IPS-15b (cell line): ENCODE measurements at regions not wholly inside any gene's neighbourhood (a gene's known extent, or its start where the extent isn't known, plus 50 kb on each side); places are given as distances from the start of the nearest gene placed in this dataset.
"Not testable (repeated sequence)": the region's sequence is repeated elsewhere in the genome, so short reads cannot be mapped to it uniquely, and the experiment has no call there.

Source experiments
- H3K27me3 ChIP-seq: one replicate; pipeline ENCODE4 v1.6.1; 2013; ENCODE audit warnings: low read length; ENCODE audit not compliant: control insufficient read depth, insufficient read depth
- H3K36me3 ChIP-seq: one replicate; pipeline ENCODE4 v1.6.1; 2013; ENCODE audit warnings: low read length; ENCODE audit not compliant: control insufficient read depth, insufficient read depth
- H3K4me1 ChIP-seq: one replicate; pipeline ENCODE4 v1.6.1; 2013; ENCODE audit warnings: mild to moderate bottlenecking, low read length; ENCODE audit not compliant: control insufficient read depth, insufficient read depth
- H3K4me3 ChIP-seq: one replicate; pipeline ENCODE4 v1.5.1; 2013; ENCODE audit warnings: low read depth, low read length
- H3K9ac ChIP-seq: one replicate; pipeline ENCODE4 v1.6.1; 2013; ENCODE audit warnings: low read depth, mild to moderate bottlenecking, low read length
- H3K9me3 ChIP-seq: one replicate; pipeline ENCODE4 v1.6.1; 2013; ENCODE audit warnings: mild to moderate bottlenecking, low read length; ENCODE audit not compliant: control insufficient read depth, insufficient read depth

DNA sequence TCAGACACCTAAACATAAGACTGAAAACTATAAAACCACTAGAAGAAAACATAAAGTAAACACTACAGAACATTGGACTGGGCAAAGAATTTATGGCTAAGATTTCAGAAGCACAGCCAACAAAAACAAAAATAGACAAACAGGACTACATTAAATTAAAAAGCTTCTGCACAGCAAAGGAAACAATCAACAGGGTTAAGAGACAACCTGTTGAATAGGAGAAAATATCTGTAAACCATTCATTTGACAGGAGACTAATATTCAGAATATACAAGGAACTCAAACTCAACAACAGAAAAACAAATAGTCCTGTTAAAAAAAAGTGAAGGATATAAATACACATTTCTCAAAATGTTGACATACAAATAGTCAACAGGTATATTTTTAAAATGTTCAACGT, 106.7 kb upstream of the FANCL start:
- Histone ChIP-seq H3K36me3 (no peaks in the 10 kb centered on the region), H3K4me3 (no peak overlapping the region), H3K9me3 (no peaks in the 10 kb centered on the region), H3K9ac (no peak overlapping the region), H3K27me3 (no peaks in the 10 kb centered on the region), H3K4me1 (no peaks in the 10 kb centered on the region)

DNA sequence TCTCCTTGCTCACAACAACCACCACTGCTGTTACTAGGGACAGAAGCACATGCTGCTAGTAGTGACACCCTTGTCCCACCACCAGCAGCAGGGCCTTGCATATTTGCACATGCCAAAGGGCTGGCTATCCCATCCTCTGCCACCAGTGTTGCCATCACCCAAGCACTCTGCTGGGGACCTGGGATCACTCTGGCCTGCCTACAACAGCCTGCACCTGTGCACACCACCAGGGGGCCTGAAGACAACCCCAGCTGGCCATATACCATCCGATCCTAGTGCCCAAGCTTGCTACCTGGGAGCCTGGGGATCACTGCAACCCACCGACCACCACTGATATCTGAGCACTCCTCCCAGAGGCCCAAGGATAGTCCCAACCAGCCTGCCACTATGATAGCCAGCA, 99.9 kb upstream of the FANCL start:
- Histone ChIP-seq H3K4me1 (no peaks in the 10 kb centered on the region), H3K9me3 (no peaks in the 10 kb centered on the region), H3K4me3 (no peak overlapping the region), H3K36me3 (no peaks in the 10 kb centered on the region), H3K9ac (no peak overlapping the region), H3K27me3 (no peaks in the 10 kb centered on the region)

DNA sequence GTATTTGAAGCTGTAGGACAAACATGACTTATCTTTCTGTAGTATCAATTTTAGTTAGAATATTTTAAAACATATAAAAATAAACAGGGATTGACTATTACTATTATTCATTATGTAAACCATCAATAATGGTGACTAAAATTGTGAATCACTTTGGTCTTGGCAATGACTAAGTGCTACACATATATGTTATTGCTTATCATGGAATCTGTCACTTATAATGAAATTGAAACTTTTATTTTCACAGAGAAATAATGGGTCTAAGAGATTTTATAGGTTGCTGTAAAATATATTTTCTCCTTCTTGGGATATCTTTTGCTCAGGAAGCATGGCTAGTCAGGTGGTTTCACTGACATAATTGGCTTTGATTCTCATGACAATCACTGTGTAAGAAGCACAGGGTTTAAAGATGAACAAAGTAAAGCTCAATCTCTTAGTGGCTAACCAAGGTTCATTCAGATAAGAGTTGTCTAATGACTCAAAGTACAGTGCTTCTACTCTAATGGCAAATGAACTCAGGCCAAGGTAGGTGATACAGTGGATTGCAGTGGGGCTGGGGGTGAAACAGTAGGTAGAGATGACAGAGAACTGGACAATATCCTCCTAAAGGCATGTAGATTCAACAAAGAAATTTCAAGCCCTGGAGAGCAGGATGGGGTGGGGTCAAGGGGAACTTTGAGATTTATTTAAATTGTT, 98.6 kb upstream of the FANCL start:
- Histone ChIP-seq H3K36me3 (no peaks in the 10 kb centered on the region), H3K9ac (no peak overlapping the region), H3K9me3 (no peaks in the 10 kb centered on the region), H3K4me1 (no peaks in the 10 kb centered on the region), H3K4me3 (no peak overlapping the region), H3K27me3 (no peaks in the 10 kb centered on the region)

DNA sequence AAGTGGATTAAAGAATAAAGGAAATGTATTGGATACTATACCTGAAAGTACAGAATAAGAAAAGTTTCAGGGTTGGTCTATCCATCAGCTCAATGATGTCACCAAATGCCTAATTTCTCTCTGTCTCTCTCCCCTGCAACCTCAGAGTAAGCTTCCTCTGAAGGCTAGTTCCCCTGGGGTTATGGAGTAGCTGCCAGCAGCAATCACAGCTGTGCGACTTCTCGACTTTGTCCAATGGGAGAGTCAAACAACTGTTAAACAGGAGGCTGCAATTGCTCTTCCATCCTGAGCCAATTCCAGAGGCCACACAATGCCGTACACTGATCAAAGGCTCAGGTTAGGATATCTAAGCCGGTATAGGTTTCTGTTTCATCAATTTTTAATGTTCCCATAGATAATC, 95.3 kb upstream of the FANCL start:
- Histone ChIP-seq H3K36me3 (no peaks in the 10 kb centered on the region), H3K9me3 (no peaks in the 10 kb centered on the region), H3K9ac (no peak overlapping the region), H3K4me1 (no peaks in the 10 kb centered on the region), H3K4me3 (no peak overlapping the region), H3K27me3 (no peaks in the 10 kb centered on the region)

DNA sequence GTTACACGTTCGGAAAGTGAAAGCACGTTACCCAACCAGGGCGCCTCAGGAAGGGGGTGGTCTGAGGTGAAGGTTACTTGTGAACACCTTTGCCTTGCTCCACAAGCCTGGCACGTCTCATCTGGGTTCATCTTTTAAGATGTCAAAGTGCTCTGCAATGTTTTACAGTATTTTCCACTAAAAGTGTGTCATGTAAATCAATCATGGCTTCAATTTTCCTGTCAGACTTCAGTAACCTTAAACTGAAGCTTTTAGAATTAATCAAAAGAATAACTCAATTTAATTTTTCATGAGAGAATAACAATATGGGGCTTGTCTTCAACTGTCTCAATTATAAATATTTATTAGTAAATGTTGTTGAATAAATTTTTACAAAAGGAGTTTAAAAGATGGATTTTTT, 93.3 kb upstream of the FANCL start:
- Histone ChIP-seq H3K9ac (no peak overlapping the region), H3K27me3 (no peaks in the 10 kb centered on the region), H3K4me3 (no peak overlapping the region), H3K9me3 (no peaks in the 10 kb centered on the region), H3K4me1 (no peaks in the 10 kb centered on the region), H3K36me3 (no peaks in the 10 kb centered on the region)

DNA sequence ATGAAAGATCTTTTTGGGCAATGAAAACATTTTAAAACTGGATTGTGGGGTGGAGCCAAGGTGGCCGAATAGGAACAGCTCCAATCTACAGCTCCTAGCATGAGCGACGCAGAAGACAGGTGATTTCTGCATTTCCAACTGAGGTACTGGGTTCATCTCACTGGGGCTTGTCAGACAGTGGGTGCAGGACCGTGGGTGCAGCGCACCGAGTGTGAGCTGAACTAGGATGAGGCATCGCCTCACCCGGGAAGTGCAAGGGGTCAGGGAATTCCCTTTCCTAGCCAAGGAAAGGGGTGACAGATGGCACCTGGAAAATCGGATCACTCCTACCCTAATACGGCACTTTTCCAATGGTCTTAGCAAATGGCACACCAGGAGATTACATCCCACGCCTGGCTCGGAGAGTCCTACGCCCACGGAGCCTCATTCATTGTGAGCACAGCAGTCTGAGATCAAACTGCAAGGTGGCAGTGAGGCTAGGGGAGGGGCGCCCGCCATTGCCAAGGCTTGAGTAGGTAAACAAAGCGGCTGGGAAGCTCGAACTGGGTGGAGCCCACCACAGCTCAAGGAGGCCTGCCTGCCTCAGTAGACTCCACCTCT, 84.3 kb upstream of the FANCL start:
- H3K9me3 ChIP-seq, H3K9ac ChIP-seq, H3K4me3 ChIP-seq, H3K4me1 ChIP-seq, H3K36me3 ChIP-seq, H3K27me3 ChIP-seq: not testable (repeated sequence)

DNA sequence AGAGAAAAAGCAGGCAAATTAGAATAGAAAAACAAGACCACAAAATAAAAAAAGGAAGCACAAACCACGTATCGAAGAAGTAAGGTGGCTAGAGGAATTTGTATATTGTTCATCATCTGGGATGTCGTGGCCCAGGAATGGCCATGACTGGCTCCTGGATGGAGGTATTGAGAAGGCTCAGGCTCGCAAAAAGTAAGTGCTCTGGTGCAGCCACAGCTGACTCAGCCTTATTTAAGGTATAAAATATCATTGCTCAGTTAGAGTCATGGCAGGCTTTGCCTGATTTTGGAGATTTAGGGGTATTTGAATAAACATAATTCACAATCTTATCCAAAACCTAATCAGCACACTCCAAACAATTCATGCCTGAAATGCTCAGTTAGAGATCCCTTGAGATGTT, 78.4 kb upstream of the FANCL start:
- Histone ChIP-seq H3K27me3 (no peaks in the 10 kb centered on the region), H3K36me3 (no peaks in the 10 kb centered on the region), H3K9ac (no peak overlapping the region), H3K9me3 (no peaks in the 10 kb centered on the region), H3K4me3 (no peak overlapping the region), H3K4me1 (peaks cover 4% of the 10 kb centered on the region)

DNA sequence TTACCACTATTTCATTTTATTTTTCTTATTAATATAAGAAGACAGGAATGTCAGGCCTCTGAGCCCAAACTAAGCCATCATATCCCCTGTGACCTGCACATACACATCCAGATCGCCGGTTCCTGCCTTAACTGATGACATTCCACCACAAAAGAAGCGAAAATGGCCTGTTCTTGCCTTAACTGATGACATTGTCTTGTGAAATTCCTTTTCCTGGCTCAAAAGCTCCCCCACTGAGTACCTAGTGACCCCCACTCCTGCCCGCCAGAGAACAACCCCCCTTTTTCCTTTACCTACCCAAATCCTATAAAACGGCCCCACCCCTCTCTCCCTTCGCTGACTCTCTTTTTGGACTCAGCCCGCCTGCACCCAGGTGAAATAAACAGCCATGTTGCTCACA, 77.8 kb upstream of the FANCL start:
- not testable (repeated sequence) for H3K9ac ChIP-seq, H3K4me1 ChIP-seq, H3K27me3 ChIP-seq, H3K9me3 ChIP-seq, H3K4me3 ChIP-seq, H3K36me3 ChIP-seq

DNA sequence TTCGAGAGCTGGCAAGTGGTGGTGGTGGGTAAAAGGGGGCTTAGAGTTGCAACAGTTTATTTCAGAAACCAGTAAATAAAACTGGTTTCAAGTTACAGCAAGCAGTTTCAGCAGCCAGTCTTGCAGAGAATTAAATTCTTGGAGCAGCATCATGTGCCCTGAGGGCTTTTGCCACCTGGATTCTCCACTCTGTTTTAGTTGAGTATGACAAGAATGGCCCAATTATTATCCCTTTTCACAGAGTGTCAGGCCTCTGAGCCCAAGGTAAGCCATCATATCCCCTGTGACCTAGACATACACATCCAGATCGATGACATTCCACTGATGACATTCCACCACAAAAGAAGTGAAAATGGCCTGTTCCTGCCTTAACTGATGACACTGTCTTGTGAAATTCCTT, 72.8 kb upstream of the FANCL start:
- Histone ChIP-seq H3K36me3 (no peaks in the 10 kb centered on the region), H3K27me3 (no peaks in the 10 kb centered on the region), H3K9me3 (no peaks in the 10 kb centered on the region), H3K4me1 (no peaks in the 10 kb centered on the region), H3K9ac (no peak overlapping the region), H3K4me3 (no peak overlapping the region)

DNA sequence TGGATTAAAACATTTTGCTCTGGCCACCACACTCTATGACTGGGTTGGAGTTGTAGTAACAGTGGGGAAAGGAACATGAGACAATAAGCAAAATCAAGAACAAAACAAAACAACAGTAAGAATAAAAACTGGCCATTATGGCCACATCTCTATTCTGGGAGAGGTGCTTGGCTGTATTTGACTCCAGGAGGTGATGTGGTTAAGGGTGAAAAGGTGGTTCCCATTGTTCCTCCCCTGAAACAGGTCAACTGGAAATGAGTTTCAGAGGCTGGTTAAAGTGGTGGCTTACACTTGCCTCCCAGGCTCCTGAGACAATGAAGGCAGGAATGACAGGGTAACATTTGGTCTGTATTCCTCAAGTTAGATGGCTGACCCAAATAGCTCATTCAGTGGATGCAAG, 67.3 kb upstream of the FANCL start:
- H3K36me3 ChIP-seq, result no peaks in the 10 kb centered on the region
- no peaks in the 10 kb centered on the region for H3K4me1 ChIP-seq
- H3K9me3 ChIP-seq, result no peaks in the 10 kb centered on the region
- H3K9ac ChIP-seq, result no peak overlapping the region
- H3K27me3 ChIP-seq, result no peaks in the 10 kb centered on the region
- no peak overlapping the region for H3K4me3 ChIP-seq

DNA sequence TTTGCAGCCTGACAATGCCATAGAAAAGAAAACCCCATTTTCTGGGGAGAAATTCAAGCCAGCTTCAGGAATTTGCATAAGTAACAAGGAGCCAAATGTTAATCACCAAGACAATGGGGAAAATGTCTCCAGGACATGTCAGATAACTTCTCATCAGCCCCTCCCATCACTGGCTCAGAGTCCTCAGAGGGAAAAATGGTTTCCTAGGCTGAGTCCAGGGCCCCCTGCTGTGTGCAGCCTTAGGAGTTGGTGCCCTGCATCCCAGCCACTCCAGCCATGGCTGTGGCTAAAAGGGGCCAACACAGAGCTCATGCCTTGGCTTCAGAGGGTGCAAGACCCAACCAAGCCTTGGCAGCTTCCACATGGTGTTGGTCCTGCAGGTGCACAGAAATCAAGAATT, 63.7 kb upstream of the FANCL start:
- no peaks in the 10 kb centered on the region for H3K4me1 ChIP-seq

DNA sequence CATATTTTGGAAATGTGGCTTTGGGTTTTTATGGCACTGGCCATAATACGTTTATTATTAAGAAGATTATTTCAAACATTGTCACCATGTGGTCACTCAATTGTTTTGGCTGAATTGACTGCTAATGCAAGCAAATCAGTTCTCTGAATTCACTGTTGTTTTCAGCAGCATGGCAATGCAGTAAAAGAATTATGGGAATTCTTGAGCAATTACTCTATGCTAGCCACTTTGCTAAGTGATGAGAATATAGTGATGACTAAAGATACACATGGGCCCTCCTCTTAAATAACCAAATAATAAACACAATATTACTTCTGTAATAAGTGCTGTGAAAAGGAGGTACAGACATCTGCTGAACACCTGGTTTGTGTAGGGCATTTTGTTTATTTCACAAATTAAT, 58.0 kb upstream of the FANCL start:
- no peaks in the 10 kb centered on the region for H3K36me3 ChIP-seq
- no peak overlapping the region for H3K9ac ChIP-seq
- H3K4me1 ChIP-seq, result no peaks in the 10 kb centered on the region
- no peaks in the 10 kb centered on the region for H3K9me3 ChIP-seq
- H3K27me3 ChIP-seq, result no peaks in the 10 kb centered on the region
- no peak overlapping the region for H3K4me3 ChIP-seq

More for the DNA sequence above, 63.7 kb upstream of the FANCL start:
- no peak overlapping the region for H3K4me3 ChIP-seq
- H3K36me3 ChIP-seq, result no peaks in the 10 kb centered on the region
- no peaks in the 10 kb centered on the region for H3K9me3 ChIP-seq
- no peak overlapping the region for H3K9ac ChIP-seq
- no peaks in the 10 kb centered on the region for H3K27me3 ChIP-seq
